Stimulated activated CD4-positive, alpha-beta T cell treated with anti-CD3 and anti-CD28 coated beads, Interleukin-4, amount 100 ng/mL, for 48 hours (primary cell): ENCODE measurements at regions not wholly inside any gene's neighbourhood (a gene's known extent, or its start where the extent isn't known, plus 50 kb on each side); places are given as distances from the start of the nearest gene placed in this dataset.

Experiments
- DNase-seq, 2 donors: peaks; one replicate each; pipeline ENCODE4 v3.0.0-alpha.2; 2020; ENCODE audit warnings: low read depth in 2 of 2

- no peak for DNase-seq
Measured at GRCh38 chr5:34483442-34484033, 172.6 kb upstream of the RAI14 start.

- DNase-seq = no peak
Measured at GRCh38 chr5:34484216-34484920, 171.8 kb upstream of the RAI14 start.

- DNase-seq = no peak
Measured at GRCh38 chr5:34485768-34486030, 170.4 kb upstream of the RAI14 start.

DNA sequence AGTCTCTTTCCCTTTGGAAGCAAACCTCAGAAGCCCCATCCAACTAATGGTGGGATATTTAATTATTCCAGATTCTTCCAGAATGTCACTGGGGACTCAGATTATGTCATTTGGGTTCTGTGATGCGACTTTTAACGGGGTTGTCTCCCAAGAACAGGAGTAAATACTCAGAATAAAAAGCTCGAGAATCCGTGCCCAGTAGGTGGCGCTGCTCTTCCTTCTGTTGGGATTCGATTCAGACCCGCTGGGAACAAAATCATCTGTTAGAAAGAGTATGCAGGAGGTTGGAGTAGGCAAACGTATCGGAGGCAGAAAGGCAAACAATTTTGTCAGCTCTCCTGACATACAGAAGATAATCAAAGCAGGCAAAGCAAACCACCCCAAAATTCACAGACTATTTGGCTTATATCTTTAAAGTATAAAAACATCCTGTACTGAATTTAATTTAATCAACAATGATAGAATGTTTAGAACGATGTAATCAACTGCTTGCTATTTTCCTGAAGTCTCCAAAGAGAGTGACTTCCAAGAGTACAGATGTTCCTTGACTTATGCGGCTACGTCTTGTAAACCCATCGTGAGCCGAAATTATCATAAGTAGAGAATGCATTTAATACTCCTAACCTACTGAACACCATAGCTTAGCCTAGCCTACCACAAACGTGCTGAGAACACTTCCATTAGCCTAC lies 169.8 kb upstream of the RAI14 start:
- peak; percentile 61 to 69 for DNase-seq

GRCh38 chr5:34486849-34487158 lies 169.3 kb upstream of the RAI14 start:
- DNase-seq = no peak

DNA sequence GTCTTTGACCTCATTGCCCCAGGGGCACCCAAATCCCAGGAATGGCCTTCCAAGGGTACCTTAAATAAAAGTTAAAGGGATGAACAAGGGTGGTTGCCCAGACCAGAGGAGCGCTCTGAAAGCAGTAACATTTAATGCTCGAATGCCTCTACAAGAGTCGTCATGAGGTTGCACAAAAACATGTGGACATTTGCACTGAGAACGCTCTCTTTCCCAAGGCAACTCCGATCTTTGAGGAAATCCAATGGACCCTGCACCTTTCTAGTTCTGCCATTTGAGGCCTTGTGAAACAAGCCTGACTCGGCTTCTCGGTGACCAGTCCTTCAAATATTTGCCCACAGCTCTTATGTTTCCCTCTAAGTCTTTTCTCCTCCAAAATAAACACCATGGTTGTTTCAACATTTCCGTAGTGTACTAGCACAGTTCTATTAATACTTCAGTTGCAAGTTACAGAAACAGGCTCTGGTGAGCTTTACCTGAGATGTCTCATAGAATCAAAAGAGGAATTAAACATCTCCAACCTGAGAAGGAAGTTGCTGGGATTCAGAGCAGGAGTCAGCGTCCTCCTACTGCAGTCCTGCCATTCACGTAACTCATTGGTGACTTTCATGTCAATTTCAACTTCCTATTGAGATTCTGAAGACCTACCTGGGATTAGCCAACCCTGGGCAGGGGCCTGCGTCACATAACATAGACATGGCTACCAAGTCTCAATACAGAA lies 168.8 kb upstream of the RAI14 start:
- no peak for DNase-seq

GRCh38 chr5:34487956-34488355 lies 168.2 kb upstream of the RAI14 start:
- DNase-seq = no peak

- DNase-seq = no peak
Measured at GRCh38 chr5:34488984-34489383, 167.1 kb upstream of the RAI14 start.

DNA sequence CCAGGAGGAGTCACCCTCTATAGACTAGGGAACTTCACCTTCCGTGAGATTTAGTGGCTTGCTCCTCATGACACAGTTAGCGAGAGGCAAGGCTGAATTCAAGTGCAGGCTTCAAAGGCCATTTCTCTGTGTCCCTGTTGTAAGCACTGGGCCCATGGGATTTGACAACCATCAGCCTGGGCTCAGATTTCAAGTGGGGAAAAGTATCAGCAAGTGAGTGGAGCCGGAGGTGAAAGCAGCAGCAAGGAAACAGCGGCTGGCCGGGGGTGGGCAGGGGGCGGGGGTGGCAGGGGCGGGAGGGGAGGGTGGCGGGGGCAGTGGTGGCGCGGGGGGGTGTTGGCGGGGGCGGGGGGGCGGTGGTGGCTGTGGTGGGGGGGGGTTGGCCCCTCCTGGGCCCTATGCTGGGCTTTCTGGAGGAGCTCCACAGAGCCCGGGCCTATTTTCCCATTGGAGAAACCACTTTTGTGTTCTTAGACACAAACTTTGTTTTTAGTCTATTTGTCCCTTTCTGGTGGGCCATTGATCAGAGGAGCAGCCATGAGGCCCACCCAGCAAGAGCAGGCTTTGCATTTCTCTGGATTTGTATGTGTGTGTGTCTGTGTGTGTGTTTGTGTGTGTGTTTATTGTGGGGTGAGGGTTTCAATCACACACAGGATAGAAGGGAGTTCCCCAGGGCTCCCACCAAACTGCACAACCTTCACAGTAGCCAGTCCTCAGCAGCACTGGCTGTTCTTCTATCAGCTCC lies 165.4 kb upstream of the RAI14 start:
- DNase-seq = no peak

DNA sequence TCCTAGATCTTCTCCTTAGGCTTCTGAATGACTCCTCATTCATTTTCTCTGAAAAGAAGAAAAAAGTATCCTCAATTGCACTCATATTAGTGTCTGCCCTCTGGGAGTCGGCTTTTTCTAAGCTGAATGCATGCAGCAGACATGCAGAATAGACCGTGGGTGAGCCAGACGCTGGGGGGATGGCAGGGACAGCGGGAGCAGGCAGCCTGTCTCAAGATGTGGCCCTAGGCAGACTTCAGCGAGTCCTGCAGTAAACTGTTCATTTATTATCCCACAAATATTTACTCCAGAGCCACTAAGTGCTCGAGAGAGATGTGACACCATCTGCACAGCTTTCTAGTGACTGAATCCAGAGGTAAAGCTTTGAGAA lies 164.9 kb upstream of the RAI14 start:
- no peak for DNase-seq

- DNase-seq = no peak
Measured at GRCh38 chr5:34494111-34494755, 161.9 kb upstream of the RAI14 start.

DNA sequence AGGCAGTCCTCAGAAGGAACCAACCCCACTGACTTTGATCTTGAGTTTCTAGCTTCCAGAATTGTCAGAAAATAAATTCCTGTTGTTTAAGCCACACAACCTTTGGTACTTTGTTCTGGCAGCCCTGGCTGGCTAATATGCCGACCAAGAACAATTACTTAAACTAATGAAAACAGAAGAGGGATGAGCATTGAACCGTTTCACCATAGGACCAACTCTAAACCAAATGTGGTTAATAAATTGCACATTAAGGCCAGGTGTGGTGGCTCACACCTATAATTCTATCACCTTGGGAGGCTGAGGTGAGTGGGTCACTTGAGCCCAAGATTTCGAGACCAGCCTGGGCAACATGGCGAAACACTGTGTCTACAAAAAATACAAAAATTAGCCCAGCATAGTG lies 160.9 kb upstream of the RAI14 start:
- DNase-seq = no peak

- DNase-seq = no peak
Measured at GRCh38 chr5:34496260-34496691, 159.9 kb upstream of the RAI14 start.

DNA sequence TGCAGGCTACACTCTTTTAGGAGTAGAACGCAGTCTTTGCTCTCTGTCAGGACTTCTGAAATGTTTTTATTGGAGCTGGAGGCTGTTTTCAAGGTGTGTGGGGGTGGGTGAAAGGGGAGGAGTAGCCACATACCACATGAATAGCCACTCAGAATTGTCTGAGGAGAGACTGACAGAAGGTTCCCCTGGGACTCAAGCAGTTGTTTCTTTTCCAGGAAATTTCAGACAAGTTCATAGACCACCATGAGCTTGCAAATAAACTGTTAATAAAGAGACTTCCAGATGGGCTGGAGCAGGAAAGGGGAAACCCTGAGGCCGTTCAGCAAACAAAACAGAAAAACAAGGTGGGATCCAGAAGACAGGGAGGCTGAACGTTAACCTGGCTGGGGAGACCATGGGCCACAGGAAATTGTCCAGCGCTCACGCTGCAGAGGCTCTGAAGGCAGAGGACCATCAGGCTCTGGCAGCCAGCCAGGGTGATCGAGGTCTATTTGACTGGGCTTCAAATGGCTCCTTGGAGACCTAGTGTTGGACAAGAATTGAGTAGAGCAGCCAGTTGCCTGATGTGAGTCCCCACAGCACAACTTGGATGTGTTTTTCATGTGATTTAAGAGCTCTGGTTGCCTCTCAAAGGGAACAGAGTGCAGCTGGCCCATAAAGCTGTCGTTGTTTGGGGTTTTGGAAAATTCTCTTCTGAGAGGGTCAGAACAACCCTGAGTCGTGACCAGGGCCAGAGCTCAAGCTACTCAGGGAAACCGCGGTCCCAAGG lies 159.2 kb upstream of the RAI14 start:
- DNase-seq = no peak

- DNase-seq = no peak
Measured at GRCh38 chr5:34497470-34497808, 158.7 kb upstream of the RAI14 start.

DNA sequence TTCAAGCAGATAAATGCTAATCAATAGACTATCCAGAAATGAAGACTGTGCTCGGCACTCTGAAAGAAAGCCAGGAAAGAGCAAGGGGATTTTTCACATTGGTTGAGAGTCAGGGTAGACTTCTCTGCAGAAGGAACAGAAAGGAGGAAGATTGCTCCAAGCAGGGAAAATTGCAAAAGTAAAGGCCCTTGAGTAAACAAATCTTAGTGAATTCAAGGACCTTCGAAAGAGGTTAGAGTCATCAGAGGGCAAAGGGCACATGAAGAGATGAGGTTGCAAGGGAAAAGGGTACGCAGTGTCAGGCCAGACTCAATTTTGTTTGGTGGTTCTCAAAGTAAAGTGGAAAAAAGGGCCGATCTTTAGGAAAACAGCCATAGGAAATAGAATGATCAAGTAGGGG lies 157.6 kb upstream of the RAI14 start:
- no peak for DNase-seq

DNA sequence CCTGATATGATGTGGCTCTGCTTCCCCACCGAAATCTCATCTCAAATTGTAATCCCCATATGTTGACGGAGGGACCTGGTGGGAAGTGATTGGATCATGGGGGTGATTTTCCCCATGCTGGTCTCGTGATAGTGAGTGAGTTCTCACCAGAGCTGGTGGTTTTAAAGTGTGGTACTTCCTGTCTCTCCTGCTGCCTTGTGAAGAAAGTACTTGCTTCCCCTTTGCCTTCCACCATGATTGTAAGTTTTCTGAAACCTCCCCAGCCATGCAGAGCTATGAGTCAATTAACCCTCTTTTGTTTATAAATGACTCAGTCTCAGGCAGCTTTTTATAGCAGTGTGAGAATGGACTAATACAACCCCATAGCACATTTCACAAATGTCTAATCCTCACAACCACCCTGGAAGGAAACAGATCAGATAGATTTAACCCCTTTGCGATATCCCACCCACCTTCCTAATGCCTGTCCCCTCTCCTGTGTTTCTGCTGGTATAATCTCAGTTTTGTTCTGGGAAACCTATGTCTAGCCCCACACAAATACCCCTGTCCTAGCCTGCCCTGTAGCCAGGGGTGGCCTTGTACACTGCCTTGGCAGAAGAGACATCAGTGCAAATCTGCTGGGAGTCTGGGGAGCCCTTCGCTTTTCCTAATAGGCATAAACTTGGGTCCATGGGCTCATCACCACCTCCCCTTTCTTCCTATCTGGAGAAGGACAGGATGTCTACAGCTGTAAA lies 157.0 kb upstream of the RAI14 start:
- peak in 1 of 2 donors; percentile 11 for DNase-seq

- DNase-seq = no peak
Measured at GRCh38 chr5:34500236-34500847, 155.8 kb upstream of the RAI14 start.

GRCh38 chr5:34501016-34501415 lies 155.1 kb upstream of the RAI14 start:
- no peak for DNase-seq

DNA sequence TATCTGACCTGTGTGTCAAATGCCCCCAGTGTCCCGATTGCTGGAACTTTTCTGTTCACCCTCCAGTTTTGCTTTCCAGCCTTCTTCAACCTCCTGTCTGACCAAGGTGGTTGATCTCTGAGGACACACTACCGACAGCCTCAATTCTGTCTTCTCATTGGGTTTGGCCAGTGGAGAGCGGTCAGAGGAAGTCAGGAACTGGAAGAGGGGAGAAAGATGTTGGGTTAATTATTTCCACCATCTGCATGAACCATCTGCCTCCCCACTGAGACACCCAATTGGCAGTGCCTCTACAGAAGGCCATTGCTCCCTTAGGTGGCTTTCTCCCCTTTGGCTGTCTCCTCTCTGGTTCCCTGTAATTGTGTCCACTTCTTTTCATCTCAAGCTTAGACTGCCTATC lies 154.3 kb upstream of the RAI14 start:
- DNase-seq = no peak
